ENCODE measurements at regions not wholly inside any gene's neighbourhood (a gene's known extent, or its start where the extent isn't known, plus 50 kb on each side); places are given as distances from the start of the nearest gene placed in this dataset.

DNA sequence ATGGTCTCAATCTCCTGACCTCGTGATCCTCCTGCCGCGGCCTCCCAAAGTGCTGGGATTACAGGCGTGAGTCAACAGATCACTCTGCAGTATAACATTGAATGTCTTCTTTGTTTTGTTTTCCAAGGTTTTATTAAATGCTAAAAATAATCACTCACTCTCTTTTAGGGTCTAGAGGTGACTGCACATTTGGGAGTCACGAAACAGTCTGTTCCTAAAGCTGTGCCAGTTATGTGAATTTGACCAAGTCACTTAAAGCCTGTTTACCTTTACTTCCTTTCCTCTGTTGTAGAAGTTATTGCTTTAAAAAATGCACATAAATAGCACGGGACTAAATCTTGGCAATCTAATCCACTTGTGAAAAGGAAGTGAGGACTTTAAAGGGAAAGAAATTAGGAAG is 304.9 kb upstream of the PTGER4 start:
- Histone ChIP-seq H3K27me3 (no peaks in the 10 kb centered on the region), H3K9me3 (no peaks in the 10 kb centered on the region), H3K4me3 (no peak overlapping the region), H3K27ac (no peak overlapping the region), H3K4me1 (no peaks in the 10 kb centered on the region), H3K36me3 (no peaks in the 10 kb centered on the region)
- no peak for DNase-seq (ENCODE audit: low spot score in 2 of 2)
- intact Hi-C loops (cut with DNase I), result no loop called here
- TF ChIP-seq, protein P1, sequence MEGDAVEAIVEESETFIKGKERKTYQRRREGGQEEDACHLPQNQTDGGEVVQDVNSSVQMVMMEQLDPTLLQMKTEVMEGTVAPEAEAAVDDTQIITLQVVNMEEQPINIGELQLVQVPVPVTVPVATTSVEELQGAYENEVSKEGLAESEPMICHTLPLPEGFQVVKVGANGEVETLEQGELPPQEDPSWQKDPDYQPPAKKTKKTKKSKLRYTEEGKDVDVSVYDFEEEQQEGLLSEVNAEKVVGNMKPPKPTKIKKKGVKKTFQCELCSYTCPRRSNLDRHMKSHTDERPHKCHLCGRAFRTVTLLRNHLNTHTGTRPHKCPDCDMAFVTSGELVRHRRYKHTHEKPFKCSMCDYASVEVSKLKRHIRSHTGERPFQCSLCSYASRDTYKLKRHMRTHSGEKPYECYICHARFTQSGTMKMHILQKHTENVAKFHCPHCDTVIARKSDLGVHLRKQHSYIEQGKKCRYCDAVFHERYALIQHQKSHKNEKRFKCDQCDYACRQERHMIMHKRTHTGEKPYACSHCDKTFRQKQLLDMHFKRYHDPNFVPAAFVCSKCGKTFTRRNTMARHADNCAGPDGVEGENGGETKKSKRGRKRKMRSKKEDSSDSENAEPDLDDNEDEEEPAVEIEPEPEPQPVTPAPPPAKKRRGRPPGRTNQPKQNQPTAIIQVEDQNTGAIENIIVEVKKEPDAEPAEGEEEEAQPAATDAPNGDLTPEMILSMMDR (IDR thresholded peaks at IDR 0.05), result no peak

DNA sequence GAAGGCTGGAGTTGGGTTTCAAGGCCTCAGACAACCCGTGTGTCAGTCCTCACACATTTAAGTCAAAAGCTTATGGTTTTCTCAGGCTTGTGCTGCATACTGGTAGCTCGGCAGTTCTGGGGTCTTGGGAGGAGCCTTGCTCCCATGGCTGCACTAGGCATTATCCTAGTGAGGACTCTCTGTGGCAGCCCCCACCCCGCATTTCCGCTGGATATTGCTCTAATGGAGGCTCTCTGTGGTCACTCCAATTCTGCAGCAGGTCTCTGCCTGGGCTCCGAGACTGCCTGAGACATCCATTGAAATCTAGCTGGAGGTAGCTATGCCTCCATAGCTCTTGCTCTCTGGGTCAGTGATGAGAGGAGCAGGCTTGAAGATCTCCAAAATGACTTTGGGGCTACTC is 311.5 kb upstream of the PTGER4 start:
- no peaks in the 10 kb centered on the region for H3K36me3 ChIP-seq
- H3K4me3 ChIP-seq, result no peak overlapping the region
- H3K9me3 ChIP-seq, result no peaks in the 10 kb centered on the region
- no peaks in the 10 kb centered on the region for H3K27me3 ChIP-seq
- TF ChIP-seq, protein P1 (IDR thresholded peaks at IDR 0.05), result no peak
- no peak overlapping the region for H3K27ac ChIP-seq
- intact Hi-C loops (cut with DNase I), result no loop called here
- H3K4me1 ChIP-seq, result no peaks in the 10 kb centered on the region
- no peak for DNase-seq (ENCODE audit: low spot score in 2 of 2)

DNA sequence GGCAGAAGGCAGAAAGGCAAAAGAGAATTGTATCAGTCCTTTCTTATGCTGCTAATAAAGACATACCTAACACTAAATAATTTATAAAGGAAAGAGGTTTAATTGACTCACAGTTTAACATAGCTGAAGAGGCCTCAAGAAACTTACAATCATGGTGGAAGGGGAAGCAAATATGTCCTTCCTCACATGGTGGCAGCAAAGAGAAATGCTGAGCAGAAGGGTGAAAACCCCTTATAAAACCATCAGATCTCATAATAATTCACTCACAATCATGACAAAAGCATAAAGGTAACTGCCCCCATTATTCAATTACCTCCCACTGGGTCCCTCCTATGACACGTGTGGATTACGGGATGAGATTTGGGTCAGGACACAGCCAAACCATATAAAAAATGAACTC is 312.5 kb upstream of the PTGER4 start:
- DNase-seq (ENCODE audit: low spot score in 2 of 2), result no peak
- Histone ChIP-seq H3K4me1 (no peaks in the 10 kb centered on the region), H3K9me3 (no peaks in the 10 kb centered on the region), H3K27me3 (no peaks in the 10 kb centered on the region), H3K36me3 (no peaks in the 10 kb centered on the region), H3K4me3 (no peak overlapping the region), H3K27ac (no peak overlapping the region)
- TF ChIP-seq, protein P1 (IDR thresholded peaks at IDR 0.05), result no peak
- intact Hi-C loops (cut with DNase I), result no loop called here

DNA sequence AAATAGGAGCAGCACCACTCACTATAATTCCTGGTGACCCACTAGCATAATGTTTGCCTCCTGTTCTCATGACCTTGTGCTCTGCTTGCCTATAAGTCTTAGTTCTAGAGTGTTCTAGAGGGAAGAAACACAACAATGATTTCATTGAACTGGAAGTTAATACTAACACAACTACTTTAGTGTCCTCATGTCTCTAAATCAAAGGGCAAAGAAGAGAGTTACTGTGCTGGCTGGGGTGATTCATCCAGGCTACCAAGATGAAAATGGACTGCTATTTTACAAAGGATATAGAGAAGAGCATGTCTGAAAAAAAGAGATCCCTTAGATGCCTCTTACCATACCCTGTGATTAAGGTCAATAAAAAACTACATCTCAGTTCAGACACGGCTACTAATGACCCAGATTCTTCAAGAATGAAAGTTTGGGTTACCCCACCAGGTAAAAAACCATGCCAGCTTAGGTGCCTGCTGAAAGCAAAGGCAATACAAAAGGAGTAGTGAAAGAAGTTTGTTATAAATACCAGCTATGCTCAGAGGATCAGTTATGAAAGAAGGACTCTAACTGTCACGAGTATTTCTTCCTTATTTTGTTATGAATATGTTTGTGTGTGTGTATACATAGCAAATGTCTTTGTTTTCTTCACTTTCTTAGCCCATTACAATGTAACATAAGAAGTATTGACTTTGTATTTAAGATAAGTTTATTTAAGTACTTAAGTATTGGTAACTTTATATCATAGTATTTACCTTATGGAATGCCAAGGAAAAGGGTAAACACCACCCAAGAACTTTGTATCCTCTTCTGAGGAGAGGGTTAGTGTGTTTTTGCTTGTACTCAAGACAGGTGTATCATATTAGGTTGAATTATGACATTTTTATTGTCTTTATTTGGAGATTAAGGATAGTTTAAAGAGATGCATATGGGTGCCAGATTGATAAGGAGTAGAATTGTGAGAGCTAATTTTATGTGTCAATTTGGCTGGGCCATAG is 314.1 kb upstream of the PTGER4 start:
- no peaks in the 10 kb centered on the region for H3K36me3 ChIP-seq
- H3K27me3 ChIP-seq, result no peaks in the 10 kb centered on the region
- H3K4me3 ChIP-seq, result no peak overlapping the region
- intact Hi-C loops (cut with DNase I), result no loop called here
- no peaks in the 10 kb centered on the region for H3K9me3 ChIP-seq
- no peaks in the 10 kb centered on the region for H3K4me1 ChIP-seq
- TF ChIP-seq, protein P1 (IDR thresholded peaks at IDR 0.05), result no peak
- no peak for DNase-seq (ENCODE audit: low spot score in 2 of 2)
- H3K27ac ChIP-seq, result no peak overlapping the region

DNA sequence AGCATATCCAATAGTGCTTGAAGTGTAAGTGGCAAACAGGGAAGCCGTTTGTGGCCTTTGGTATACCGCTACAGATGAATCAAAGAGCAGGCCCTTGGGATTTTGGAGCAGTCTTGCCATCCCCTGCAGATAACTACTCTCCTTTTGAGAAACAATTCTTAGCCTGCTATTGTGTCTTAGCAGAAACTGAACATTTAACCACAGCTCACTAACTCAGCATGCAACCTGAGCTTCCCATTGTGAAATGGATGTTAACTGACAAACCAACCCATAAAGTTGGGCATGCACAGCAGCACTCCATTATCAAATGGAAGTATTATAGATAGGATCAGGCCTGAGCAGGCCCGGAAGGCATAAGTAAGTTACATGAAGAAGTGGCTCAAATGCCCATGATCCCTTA is 315.3 kb upstream of the PTGER4 start:
- no peak overlapping the region for H3K27ac ChIP-seq

More for the DNA sequence above, 315.3 kb upstream of the PTGER4 start:
- Histone ChIP-seq H3K27me3 (no peaks in the 10 kb centered on the region), H3K4me1 (no peaks in the 10 kb centered on the region), H3K36me3 (no peaks in the 10 kb centered on the region), H3K4me3 (no peak overlapping the region), H3K9me3 (no peaks in the 10 kb centered on the region)
- TF ChIP-seq, protein P1 (IDR thresholded peaks at IDR 0.05), result no peak
- intact Hi-C loops (cut with DNase I), result no loop called here
- no peak for DNase-seq (ENCODE audit: low spot score in 2 of 2)

Data from ascending aorta (tissue), 2 donors.